ENCODE measurements at regions not wholly inside any gene's neighbourhood (a gene's known extent, or its start where the extent isn't known, plus 50 kb on each side); places are given as distances from the start of the nearest gene placed in this dataset.

- no peak for ATAC-seq (ENCODE audit: low read depth in 2 of 2)
Measured at GRCh38 chr13:38024431-38024830, 154.9 kb upstream of the TRPC4 start.

DNA sequence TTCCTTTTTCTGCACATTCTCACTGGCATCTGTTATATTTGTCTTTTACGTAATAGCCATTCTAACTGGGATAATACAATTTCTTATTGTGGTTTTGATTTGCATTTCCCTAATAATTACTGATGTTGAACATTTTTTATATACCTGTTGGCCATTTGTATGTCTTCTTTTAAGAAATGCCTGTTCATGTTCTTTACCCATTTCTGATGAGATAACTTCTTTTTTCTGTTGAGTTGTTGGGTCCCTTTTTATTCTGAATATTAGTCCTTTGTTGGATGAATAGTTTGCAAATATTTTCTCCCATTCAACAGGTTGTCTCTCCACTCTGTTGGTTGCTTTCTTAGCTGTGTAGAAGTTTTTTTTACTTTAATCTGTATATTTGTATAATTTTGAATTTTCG lies 147.7 kb upstream of the TRPC4 start:
- Mint-ChIP-seq H3K27ac (no peak overlapping the region), H3K4me3 (no peak overlapping the region), H3K27me3 (no peaks in the 10 kb centered on the region), H3K36me3 (peaks cover 0 to 8% of the 10 kb centered on the region in 2 donors), H3K9me3 (peaks cover 18 to 57% (median 36%) of the 10 kb centered on the region in 7 donors), H3K4me1 (no peaks in the 10 kb centered on the region)
- ATAC-seq (ENCODE audit: low read depth in 2 of 2) (no peak), DNase-seq (no peak)

More at GRCh38 chr13:38024431-38024830, 154.9 kb upstream of the TRPC4 start:
- Mint-ChIP-seq H3K4me3 (no peak overlapping the region), H3K9me3 (peaks cover 14 to 28% (median 22%) of the 10 kb centered on the region in 7 donors), H3K27me3 (no peaks in the 10 kb centered on the region), H3K36me3 (peaks cover 0 to 7% of the 10 kb centered on the region in 2 donors), H3K27ac (no peak overlapping the region), H3K4me1 (no peaks in the 10 kb centered on the region)
- no peak for DNase-seq

GRCh38 chr13:38013676-38014075 lies 144.1 kb upstream of the TRPC4 start:
- DNase-seq (no peak), ATAC-seq (ENCODE audit: low read depth in 2 of 2) (no peak)
- H3K4me3 Mint-ChIP-seq = no peak overlapping the region
- peaks cover 0 to 22% (median 14%) of the 10 kb centered on the region in 7 donors for H3K9me3 Mint-ChIP-seq
- H3K4me1 Mint-ChIP-seq = no peaks in the 10 kb centered on the region
- no peak overlapping the region for H3K27ac Mint-ChIP-seq
- no peaks in the 10 kb centered on the region for H3K36me3 Mint-ChIP-seq
- no peaks in the 10 kb centered on the region for H3K27me3 Mint-ChIP-seq

- no peak for DNase-seq
- H3K4me3 Mint-ChIP-seq = no peak overlapping the region
- H3K27ac Mint-ChIP-seq = no peak overlapping the region
- no peaks in the 10 kb centered on the region for H3K27me3 Mint-ChIP-seq
- no peak for ATAC-seq (ENCODE audit: low read depth in 2 of 2)
- H3K36me3 Mint-ChIP-seq = no peaks in the 10 kb centered on the region
- peaks cover 0 to 7% (median 3%) of the 10 kb centered on the region in 7 donors for H3K9me3 Mint-ChIP-seq
- H3K4me1 Mint-ChIP-seq = no peaks in the 10 kb centered on the region
Measured at GRCh38 chr13:38012096-38012495, 142.5 kb upstream of the TRPC4 start.

DNA sequence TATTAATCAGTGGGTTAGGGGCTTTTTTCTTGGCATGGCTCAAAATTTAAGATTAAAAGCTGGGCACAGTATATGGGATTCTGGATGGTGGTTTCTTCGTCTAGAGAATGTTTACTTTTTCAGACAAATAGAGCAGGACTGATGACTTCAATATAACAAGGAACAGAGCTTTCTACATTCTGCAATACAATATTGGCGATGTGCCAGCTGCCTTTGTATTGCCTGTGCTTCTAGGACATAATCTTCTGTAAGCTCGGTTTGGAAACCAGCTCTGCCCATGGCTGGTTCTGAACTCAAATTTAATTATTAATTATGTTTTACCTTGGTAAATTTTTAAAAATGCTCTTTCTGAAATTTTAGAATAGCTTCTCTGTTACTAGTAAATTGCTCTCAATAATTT lies 139.1 kb upstream of the TRPC4 start:
- H3K27me3 Mint-ChIP-seq = no peaks in the 10 kb centered on the region
- no peaks in the 10 kb centered on the region for H3K36me3 Mint-ChIP-seq
- no peak overlapping the region for H3K4me3 Mint-ChIP-seq
- peaks cover 0 to 5% (median 1%) of the 10 kb centered on the region in 7 donors for H3K9me3 Mint-ChIP-seq
- H3K27ac Mint-ChIP-seq = no peak overlapping the region
- H3K4me1 Mint-ChIP-seq = no peaks in the 10 kb centered on the region
- no peak for DNase-seq
- ATAC-seq (ENCODE audit: low read depth in 2 of 2) = no peak

- H3K4me1 Mint-ChIP-seq = no peaks in the 10 kb centered on the region
- DNase-seq = no peak
- no peaks in the 10 kb centered on the region for H3K27me3 Mint-ChIP-seq
- H3K36me3 Mint-ChIP-seq = no peaks in the 10 kb centered on the region
- H3K27ac Mint-ChIP-seq = no peak overlapping the region
- no peak for ATAC-seq (ENCODE audit: low read depth in 2 of 2)
- no peak overlapping the region for H3K4me3 Mint-ChIP-seq
- H3K9me3 Mint-ChIP-seq = peaks cover 0 to 5% (median 0%) of the 10 kb centered on the region in 7 donors
Measured at GRCh38 chr13:38002606-38003005, 133.0 kb upstream of the TRPC4 start.

DNA sequence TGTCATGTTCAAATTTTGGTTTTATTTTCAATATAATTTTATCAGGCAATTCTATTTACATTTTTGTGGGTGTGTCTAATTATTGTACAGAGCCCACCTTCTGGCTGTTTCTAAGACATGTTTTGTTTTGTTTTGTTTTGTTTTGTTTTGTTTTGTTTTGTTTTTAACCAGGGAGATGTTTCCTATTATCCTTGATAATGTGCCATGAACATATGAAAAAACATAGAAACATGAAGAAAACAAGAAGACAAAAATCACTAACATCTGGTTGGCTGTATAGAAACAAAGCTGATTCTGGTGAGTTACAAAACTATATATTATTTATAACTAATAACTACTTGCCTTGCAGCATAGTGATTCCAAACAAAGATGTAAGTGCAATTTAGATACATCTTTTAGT lies 128.1 kb upstream of the TRPC4 start:
- H3K36me3 Mint-ChIP-seq = no peaks in the 10 kb centered on the region
- H3K27ac Mint-ChIP-seq = no peak overlapping the region
- H3K4me3 Mint-ChIP-seq = no peak overlapping the region
- peaks cover 0 to 5% (median 0%) of the 10 kb centered on the region in 7 donors for H3K9me3 Mint-ChIP-seq
- no peaks in the 10 kb centered on the region for H3K4me1 Mint-ChIP-seq
- no peaks in the 10 kb centered on the region for H3K27me3 Mint-ChIP-seq
- DNase-seq (no peak), ATAC-seq (ENCODE audit: low read depth in 2 of 2) (no peak)

GRCh38 chr13:37995092-37995491 lies 125.5 kb upstream of the TRPC4 start:
- no peak for DNase-seq
- H3K36me3 Mint-ChIP-seq = no peaks in the 10 kb centered on the region
- no peak overlapping the region for H3K27ac Mint-ChIP-seq
- H3K27me3 Mint-ChIP-seq = no peaks in the 10 kb centered on the region
- ATAC-seq (ENCODE audit: low read depth in 2 of 2) = no peak
- peaks cover 0 to 8% (median 0%) of the 10 kb centered on the region in 7 donors for H3K9me3 Mint-ChIP-seq
- no peaks in the 10 kb centered on the region for H3K4me1 Mint-ChIP-seq
- H3K4me3 Mint-ChIP-seq = no peak overlapping the region

GRCh38 chr13:37986811-37987210 lies 117.2 kb upstream of the TRPC4 start:
- DNase-seq (no peak), ATAC-seq (ENCODE audit: low read depth in 2 of 2) (no peak)
- Mint-ChIP-seq H3K4me1 (no peaks in the 10 kb centered on the region), H3K4me3 (no peak overlapping the region), H3K36me3 (no peaks in the 10 kb centered on the region), H3K27me3 (no peaks in the 10 kb centered on the region), H3K9me3 (peaks cover 0 to 8% (median 0%) of the 10 kb centered on the region in 7 donors), H3K27ac (no peak overlapping the region)

- no peaks in the 10 kb centered on the region for H3K4me1 Mint-ChIP-seq
- H3K36me3 Mint-ChIP-seq = no peaks in the 10 kb centered on the region
- no peak for DNase-seq
- ATAC-seq (ENCODE audit: low read depth in 2 of 2) = no peak
- H3K27ac Mint-ChIP-seq = no peak overlapping the region
- H3K27me3 Mint-ChIP-seq = no peaks in the 10 kb centered on the region
- no peak overlapping the region for H3K4me3 Mint-ChIP-seq
- peaks cover 0 to 2% (median 0%) of the 10 kb centered on the region in 7 donors for H3K9me3 Mint-ChIP-seq
Measured at GRCh38 chr13:37985281-37985680, 115.7 kb upstream of the TRPC4 start.

DNA sequence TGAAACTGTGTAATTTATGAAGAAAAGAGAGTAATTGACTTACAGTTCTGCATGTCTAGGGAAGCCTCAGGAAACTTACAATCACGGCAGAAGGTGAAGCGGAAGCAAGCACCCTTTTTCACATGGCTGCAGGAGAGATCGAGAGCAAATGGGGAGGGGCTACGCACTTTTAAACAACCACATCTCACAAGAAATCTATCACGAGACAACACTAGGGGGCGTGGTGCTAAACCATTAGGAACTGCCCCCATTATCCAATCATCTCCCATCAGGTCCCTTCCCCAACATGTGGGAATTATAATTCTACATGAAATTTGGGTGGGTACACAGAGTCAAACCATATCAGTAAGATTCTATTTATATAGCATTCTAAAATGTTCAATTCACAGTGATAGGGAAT lies 114.8 kb upstream of the TRPC4 start:
- no peak for ATAC-seq (ENCODE audit: low read depth in 2 of 2)
- Mint-ChIP-seq H3K4me3 (no peak overlapping the region), H3K9me3 (peaks cover 0 to 2% (median 0%) of the 10 kb centered on the region in 7 donors), H3K4me1 (no peaks in the 10 kb centered on the region), H3K27ac (no peak overlapping the region), H3K27me3 (no peaks in the 10 kb centered on the region), H3K36me3 (no peaks in the 10 kb centered on the region)
- no peak for DNase-seq

- Mint-ChIP-seq H3K4me3 (no peak overlapping the region), H3K27me3 (peaks cover 0 to 4% (median 0%) of the 10 kb centered on the region in 3 donors), H3K9me3 (peaks cover 0 to 5% (median 0%) of the 10 kb centered on the region in 7 donors), H3K27ac (no peak overlapping the region), H3K4me1 (no peaks in the 10 kb centered on the region), H3K36me3 (no peaks in the 10 kb centered on the region)
- ATAC-seq (ENCODE audit: low read depth in 2 of 2) (no peak), DNase-seq (no peak)
Measured at GRCh38 chr13:37981932-37982331, 112.4 kb upstream of the TRPC4 start.

- Mint-ChIP-seq H3K36me3 (no peaks in the 10 kb centered on the region), H3K4me3 (no peak overlapping the region), H3K27ac (no peak overlapping the region), H3K27me3 (peaks cover 0 to 4% (median 0%) of the 10 kb centered on the region in 3 donors), H3K4me1 (no peaks in the 10 kb centered on the region), H3K9me3 (peaks cover 0 to 5% (median 0%) of the 10 kb centered on the region in 7 donors)
- DNase-seq (no peak), ATAC-seq (ENCODE audit: low read depth in 2 of 2) (no peak)
Measured at GRCh38 chr13:37978680-37979079, 109.1 kb upstream of the TRPC4 start.

DNA sequence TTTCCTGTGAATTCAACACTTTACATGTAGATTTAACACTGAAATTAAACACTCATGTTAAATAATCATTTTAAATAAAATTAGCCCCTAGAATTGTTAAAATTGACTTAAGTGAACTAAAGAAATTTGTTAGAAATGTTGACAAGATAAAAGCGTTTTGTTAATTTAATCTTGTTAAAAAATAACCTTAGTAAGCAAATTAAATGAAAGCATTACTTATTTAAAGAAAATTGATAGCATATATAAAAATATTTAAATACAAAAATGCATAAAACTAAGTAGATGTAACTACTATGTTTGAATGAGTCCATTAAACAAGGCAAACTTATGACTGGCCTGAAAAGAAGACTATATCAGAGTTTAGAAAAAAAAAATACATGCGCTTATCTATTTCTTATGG lies 99.0 kb upstream of the TRPC4 start:
- no peak for DNase-seq
- no peak for ATAC-seq (ENCODE audit: low read depth in 2 of 2)
- Mint-ChIP-seq H3K4me1 (no peaks in the 10 kb centered on the region), H3K27ac (no peak overlapping the region), H3K27me3 (peaks cover 0 to 4% (median 0%) of the 10 kb centered on the region in 3 donors), H3K4me3 (no peak overlapping the region), H3K9me3 (peaks cover 0 to 20% (median 4%) of the 10 kb centered on the region in 7 donors), H3K36me3 (no peaks in the 10 kb centered on the region)

- no peak for DNase-seq
- no peaks in the 10 kb centered on the region for H3K4me1 Mint-ChIP-seq
- peaks cover 0 to 7% (median 2%) of the 10 kb centered on the region in 7 donors for H3K9me3 Mint-ChIP-seq
- peaks cover 0 to 4% (median 0%) of the 10 kb centered on the region in 3 donors for H3K27me3 Mint-ChIP-seq
- no peak overlapping the region for H3K27ac Mint-ChIP-seq
- no peaks in the 10 kb centered on the region for H3K36me3 Mint-ChIP-seq
- no peak overlapping the region for H3K4me3 Mint-ChIP-seq
- no peak for ATAC-seq (ENCODE audit: low read depth in 2 of 2)
Measured at GRCh38 chr13:37966266-37966665, 96.7 kb upstream of the TRPC4 start.
